HG02610 (cell line): ENCODE measurements at regions not wholly inside any gene's neighbourhood (a gene's known extent, or its start where the extent isn't known, plus 50 kb on each side); places are given as distances from the start of the nearest gene placed in this dataset.

Experiments used
- ATAC-seq: cut with Tn5 transposase; IDR thresholded peaks from one replicate; pipeline ENCODE4 v1.9.1; 2021; ENCODE audit warnings: mild to moderate bottlenecking, moderate library complexity; ENCODE audit not compliant: unreplicated experiment

- ATAC-seq = no peak
Observed at GRCh38 chr5:45195026-45195425, 386.3 kb downstream of the MRPS30 start.
